HCT116 (cell line): ENCODE measurements at regions not wholly inside any gene's neighbourhood (a gene's known extent, or its start where the extent isn't known, plus 50 kb on each side); places are given as distances from the start of the nearest gene placed in this dataset.

Source experiments
- CTCF ChIP-seq, 3 experiments: fragments of 200-600 bp in 1 of 3; sonication (generic) in 1 of 3; IDR thresholded peaks in 2 of 3; conservative IDR thresholded peaks in 1 of 3; 2 replicates each; pipeline ENCODE4 v1.5.1; 2012 to 2017; ENCODE audit warnings: low read depth in 2 of 3, low read length in 2 of 3, antibody characterized with exemption in 1 of 3, borderline replicate concordance in 1 of 3, control low read depth in 1 of 3, mild to moderate bottlenecking in 1 of 3, mixed read lengths in 1 of 3, mixed run types in 1 of 3, moderate library complexity in 1 of 3; ENCODE audit not compliant: insufficient read depth in 1 of 3
- POLR2A ChIP-seq: IDR thresholded peaks from 2 replicates; pipeline ENCODE4 v1.7.0; 2011; ENCODE audit warnings: borderline replicate concordance; ENCODE audit not compliant: insufficient read depth, insufficient read length; ENCODE audit errors: extremely low read depth
- POLR2AphosphoS5 ChIP-seq: IDR thresholded peaks from 2 replicates; pipeline ENCODE4 v1.6.1; 2011; ENCODE audit warnings: mild to moderate bottlenecking, low read depth, low read length, moderate library complexity
- REST ChIP-seq: IDR thresholded peaks from 2 replicates; pipeline ENCODE4 v1.6.1; 2012; ENCODE audit warnings: low read depth
- ZBTB33 ChIP-seq: IDR thresholded peaks from 2 replicates; pipeline ENCODE4 v1.6.1; 2011; ENCODE audit warnings: mild to moderate bottlenecking, low read length, moderate library complexity; ENCODE audit not compliant: insufficient replicate concordance; ENCODE audit errors: extremely low read depth

GRCh38 chr3:180180795-180181194 lies 144.1 kb upstream of the PEX5L start:
- TF ChIP-seq CTCF (IDR thresholded peaks at IDR 0.05 in 2 of 3, conservative IDR thresholded peaks at IDR 0.05 in 1 of 3; ENCODE audit: borderline replicate concordance in 1 of 3, insufficient read depth in 1 of 3, low read depth in 2 of 3, low read length in 2 of 3): no peak
- no peak for TF ChIP-seq ZBTB33
- no peak for TF ChIP-seq POLR2A
- no peak for TF ChIP-seq POLR2AphosphoS5
- TF ChIP-seq REST: no peak
